ACC112 (cell line): ENCODE measurements at regions not wholly inside any gene's neighbourhood (a gene's known extent, or its start where the extent isn't known, plus 50 kb on each side); places are given as distances from the start of the nearest gene placed in this dataset.

Experiments used
- H2AFZ ChIP-seq: fragments of 200-600 bp; sonication (generic); one replicate; pipeline ENCODE4 v1.6.0; 2017; ENCODE audit warnings: antibody characterized with exemption, low read length; ENCODE audit not compliant: unreplicated experiment
- H3K27ac ChIP-seq: fragments of 200-600 bp; sonication (generic); 2 replicates; pipeline ENCODE4 v1.5.1; 2014; ENCODE audit warnings: low read depth, mild to moderate bottlenecking, antibody characterized with exemption, low read length, moderate library complexity
- H3K27me3 ChIP-seq: fragments of 200-600 bp; sonication (generic); 2 replicates; pipeline ENCODE4 v1.6.1; 2014; ENCODE audit warnings: mild to moderate bottlenecking, antibody characterized with exemption, low read length, moderate library complexity, mixed read lengths; ENCODE audit not compliant: insufficient read depth
- H3K36me3 ChIP-seq: fragments of 200-600 bp; sonication (generic); 2 replicates; pipeline ENCODE4 v1.6.1; 2016; ENCODE audit warnings: mild to moderate bottlenecking, antibody characterized with exemption, low read length, moderate library complexity, mixed read lengths; ENCODE audit not compliant: insufficient read depth
- H3K4me1 ChIP-seq: fragments of 200-600 bp; sonication (generic); one replicate; pipeline ENCODE4 v1.6.1; 2016; ENCODE audit warnings: low read length, mixed read lengths; ENCODE audit not compliant: insufficient read depth, unreplicated experiment, control insufficient read depth
- H3K4me3 ChIP-seq: fragments of 200-600 bp; sonication (generic); 2 replicates; pipeline ENCODE4 v1.5.1; 2014; ENCODE audit warnings: mild to moderate bottlenecking, low read depth, low read length
- H3K79me2 ChIP-seq: fragments of 200-600 bp; sonication (generic); one replicate; pipeline ENCODE4 v1.6.0; 2016; ENCODE audit warnings: low read length; ENCODE audit not compliant: control insufficient read depth, unreplicated experiment, insufficient read depth

DNA sequence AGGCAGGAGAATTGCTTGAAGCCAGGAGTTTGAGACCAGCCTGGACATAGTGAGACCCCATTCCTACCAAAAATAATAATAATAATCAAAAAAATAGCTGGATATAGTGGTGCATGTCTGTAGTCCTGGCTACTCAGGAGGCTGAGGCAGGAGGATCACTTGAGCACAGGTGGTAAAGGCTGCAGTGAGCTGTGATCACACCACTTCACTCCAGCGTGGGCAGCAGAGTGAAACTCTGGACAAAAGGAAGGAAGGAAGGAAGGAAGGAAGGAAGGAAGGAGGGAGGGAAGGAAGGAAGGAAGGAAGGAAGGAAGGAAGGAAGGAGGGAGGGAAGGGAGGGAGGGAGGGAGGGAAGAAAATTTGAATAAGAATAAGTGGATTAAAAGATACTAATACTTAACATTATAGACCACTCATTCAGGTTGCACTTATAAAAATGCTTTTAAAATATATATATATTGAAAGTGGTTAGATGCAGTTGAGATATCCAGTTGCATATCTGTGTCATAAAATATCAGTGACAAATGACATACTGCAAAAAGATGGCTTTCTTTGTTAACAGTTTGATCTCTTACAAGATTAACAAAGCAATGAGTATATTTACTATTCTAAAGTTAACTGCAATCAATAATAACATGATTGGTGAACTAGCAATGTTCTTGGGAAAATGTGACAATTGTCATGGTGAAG lies 702.4 kb downstream of the CPS1 start:
- no peaks in the 10 kb centered on the region for H3K79me2 ChIP-seq
- H3K36me3 ChIP-seq, result no peaks in the 10 kb centered on the region
- H2AFZ ChIP-seq, result no peak overlapping the region
- no peak overlapping the region for H3K27ac ChIP-seq
- H3K4me3 ChIP-seq, result no peak overlapping the region
- H3K27me3 ChIP-seq, result no peaks in the 10 kb centered on the region
- H3K4me1 ChIP-seq, result no peaks in the 10 kb centered on the region

- Histone ChIP-seq H3K27me3 (no peaks in the 10 kb centered on the region), H3K79me2 (no peaks in the 10 kb centered on the region), H3K4me1 (no peaks in the 10 kb centered on the region), H2AFZ (no peak overlapping the region), H3K4me3 (no peak overlapping the region), H3K36me3 (no peaks in the 10 kb centered on the region), H3K27ac (no peak overlapping the region)
These were observed 703.6 kb downstream of the CPS1 start for GRCh38 chr2:211259831-211260476.

- Histone ChIP-seq H3K4me3 (no peak overlapping the region), H3K79me2 (no peaks in the 10 kb centered on the region), H3K4me1 (no peaks in the 10 kb centered on the region), H3K27me3 (no peaks in the 10 kb centered on the region), H3K27ac (no peak overlapping the region), H3K36me3 (no peaks in the 10 kb centered on the region), H2AFZ (no peak overlapping the region)
These were observed 713.9 kb downstream of the CPS1 start for GRCh38 chr2:211270257-211270656.

DNA sequence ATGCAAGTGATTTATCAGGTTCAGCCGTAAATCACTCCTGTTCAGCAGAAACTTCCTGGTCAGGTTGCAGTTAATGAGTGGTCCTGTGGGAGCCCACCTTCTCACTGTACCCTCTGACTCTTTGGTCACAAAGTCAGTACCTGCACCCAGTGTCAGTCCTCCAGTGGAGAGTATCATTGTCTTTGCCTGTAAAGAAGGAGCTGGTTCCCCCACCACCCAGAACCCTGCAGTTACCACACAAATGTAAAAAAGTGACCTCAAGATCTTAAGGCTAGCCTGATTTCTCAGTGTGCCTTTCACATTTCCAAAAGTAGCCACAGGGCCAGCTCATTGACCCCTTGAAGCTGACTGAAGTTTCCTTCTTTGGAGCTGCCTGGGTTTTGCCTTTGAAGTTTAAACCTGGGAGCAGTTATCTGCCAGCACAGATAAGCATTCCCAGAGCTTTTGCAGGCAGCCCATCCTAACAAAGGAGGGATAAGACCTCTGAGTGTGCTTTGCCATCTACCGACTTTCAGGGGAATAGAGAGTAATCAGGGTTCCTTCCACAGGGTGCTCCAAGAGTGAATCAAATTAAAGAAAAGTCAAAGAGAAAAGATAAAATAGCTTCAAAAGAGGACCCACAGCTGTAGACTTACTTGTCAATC lies 725.2 kb downstream of the CPS1 start:
- Histone ChIP-seq H3K27me3 (no peaks in the 10 kb centered on the region), H2AFZ (no peak overlapping the region), H3K4me3 (no peak overlapping the region), H3K36me3 (no peaks in the 10 kb centered on the region), H3K27ac (no peak overlapping the region), H3K79me2 (no peaks in the 10 kb centered on the region), H3K4me1 (no peaks in the 10 kb centered on the region)

DNA sequence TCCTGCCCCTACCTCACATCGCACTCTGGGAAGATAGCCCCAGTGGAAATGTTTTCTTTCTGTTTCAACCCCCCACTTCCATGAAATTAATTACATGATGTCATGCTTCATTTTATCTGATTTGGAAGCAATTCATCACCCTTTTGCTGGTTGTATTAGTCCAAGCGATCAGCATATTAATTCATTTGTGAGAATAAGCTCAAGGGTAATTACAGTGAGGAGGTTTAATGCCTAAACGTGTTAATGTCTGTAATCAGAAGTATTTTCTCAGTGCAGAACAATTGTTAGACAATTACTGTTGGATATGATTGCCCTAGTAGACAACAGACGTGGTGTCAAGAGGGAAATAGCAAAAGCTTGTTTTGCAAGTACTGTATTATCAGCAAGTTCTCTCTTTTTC lies 746.3 kb downstream of the CPS1 start:
- Histone ChIP-seq H3K27ac (no peak overlapping the region), H3K36me3 (no peaks in the 10 kb centered on the region), H3K79me2 (no peaks in the 10 kb centered on the region), H3K27me3 (no peaks in the 10 kb centered on the region), H3K4me1 (no peaks in the 10 kb centered on the region), H2AFZ (no peak overlapping the region), H3K4me3 (no peak overlapping the region)

DNA sequence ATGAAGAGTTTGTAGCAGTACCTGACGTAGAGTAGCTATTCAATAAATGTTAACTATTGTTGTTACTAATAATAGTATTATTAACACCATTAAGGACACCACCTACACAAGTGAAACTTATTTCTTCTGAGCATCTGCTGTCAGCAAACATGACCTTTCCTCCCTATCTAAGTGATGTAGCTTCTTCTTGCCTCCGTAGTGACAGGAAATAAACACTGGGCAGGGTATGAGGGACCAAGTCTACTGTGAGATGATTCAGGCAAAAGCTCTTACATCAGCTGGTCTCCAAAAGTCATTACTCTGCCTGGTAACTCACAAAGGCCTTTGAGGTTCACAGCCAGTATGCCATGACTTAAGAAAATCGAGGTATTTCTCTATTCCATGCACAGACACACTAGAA lies 750.5 kb downstream of the CPS1 start:
- Histone ChIP-seq H3K4me1 (no peaks in the 10 kb centered on the region), H3K27me3 (no peaks in the 10 kb centered on the region), H3K79me2 (no peaks in the 10 kb centered on the region), H3K36me3 (no peaks in the 10 kb centered on the region), H3K4me3 (no peak overlapping the region), H2AFZ (no peak overlapping the region), H3K27ac (no peak overlapping the region)
